Upper lobe of left lung (tissue), 6 donors: ENCODE measurements at regions not wholly inside any gene's neighbourhood (a gene's known extent, or its start where the extent isn't known, plus 50 kb on each side); places are given as distances from the start of the nearest gene placed in this dataset.
"Not testable (repeated sequence)": the region's sequence is repeated elsewhere in the genome, so short reads cannot be mapped to it uniquely, and the experiment has no call there.

Experiments used
- ATAC-seq, 2 donors: fragments of 200-7000 bp; cut with Tn5 transposase; one replicate each; pipeline ENCODE4 v1.9.1; 2022; ENCODE audit warnings: mild to moderate bottlenecking in 2 of 2, moderate library complexity in 2 of 2; ENCODE audit not compliant: low FRiP score in 2 of 2
- DNase-seq, 2 donors: peaks; one replicate each; pipeline ENCODE4 v3.0.0-alpha.2; 2019 to 2020
- H3K27ac ChIP-seq, 4 donors: fragments of 200-600 bp; sonication (generic); one replicate each; pipeline ENCODE4 v1.5.1; 2016 to 2019
- H3K27me3 ChIP-seq, 4 donors: fragments of 200-600 bp; sonication (generic); one replicate each; pipeline ENCODE4 v1.5.1; 2017 to 2019
- H3K36me3 ChIP-seq, 4 donors: fragments of 200-600 bp; sonication (generic); one replicate each; pipeline ENCODE4 v1.5.1; 2016 to 2019
- H3K4me1 ChIP-seq, 4 donors: fragments of 200-600 bp; sonication (generic); one replicate each; pipeline ENCODE4 v1.5.1; 2018 to 2019
- H3K4me3 ChIP-seq, 4 donors: fragments of 200-600 bp; sonication (generic); one replicate each; pipeline ENCODE4 v1.5.1; 2017 to 2019; ENCODE audit warnings: mild to moderate bottlenecking in 2 of 4, moderate library complexity in 1 of 4
- H3K9me3 ChIP-seq, 4 donors: fragments of 200-600 bp; sonication (generic); one replicate each; pipeline ENCODE4 v1.5.1; 2018 to 2019
- CTCF ChIP-seq, 6 experiments: fragments of 450-650 bp in 4 of 6; fragments of 200-600 bp in 2 of 6; sonication (generic) in 2 of 6; IDR thresholded peaks; one replicate each; pipeline ENCODE4 v1.5.1; 2016 to 2019; ENCODE audit warnings: antibody characterized with exemption in 6 of 6
- EP300 ChIP-seq, 4 donors: sonication (generic); formaldehyde crosslinking; IDR thresholded peaks; one replicate each; pipeline ENCODE4 v1.5.1; 2017; ENCODE audit warnings: antibody characterized with exemption in 4 of 4, control low read depth in 2 of 4
- POLR2A ChIP-seq, 4 donors: fragments of 450-650 bp; IDR thresholded peaks; one replicate each; pipeline ENCODE4 v1.5.1; 2016 to 2017; ENCODE audit warnings: antibody characterized with exemption in 4 of 4, mild to moderate bottlenecking in 2 of 4
- POLR2AphosphoS5 ChIP-seq, 2 donors: sonication (generic); formaldehyde crosslinking; IDR thresholded peaks; one replicate each; pipeline ENCODE4 v1.5.1; 2017; ENCODE audit warnings: antibody characterized with exemption in 2 of 2
- WGBS, 2 donors: methylation state at CpG; one replicate each; pipeline ENCODE4 v1.1.5; 2017 to 2018; 5-methylcytosine and 5-hydroxymethylcytosine counted together
- donor health status: DM: no; HTN: no; CAD: no; lungs with moderate emphysema.
- donor health status: DM: no; HTN: yes; CAD: no; lungs with severe emphysema.

GRCh38 chr20:48445827-48446226 is 382.0 kb downstream of the PREX1 start:
- DNase-seq (no peak), ATAC-seq (no peak)
- H3K36me3 ChIP-seq, result no peaks in the 10 kb centered on the region
- 85 to 90% methylated on average over 6 of the region's 6 CpGs for WGBS, 2 donors
- H3K27ac ChIP-seq, result no peak overlapping the region
- TF ChIP-seq POLR2AphosphoS5 (IDR thresholded peaks at IDR 0.05) (no peak), EP300 (IDR thresholded peaks at IDR 0.05) (no peak)
- no peak overlapping the region for H3K4me3 ChIP-seq
- peaks cover 0 to 18% (median 9%) of the 10 kb centered on the region in 4 donors for H3K9me3 ChIP-seq
- no peaks in the 10 kb centered on the region for H3K27me3 ChIP-seq
- no peaks in the 10 kb centered on the region for H3K4me1 ChIP-seq

- DNase-seq, result no peak
- no peak for ATAC-seq
- Histone ChIP-seq H3K27ac (no peak overlapping the region), H3K36me3 (no peaks in the 10 kb centered on the region), H3K9me3 (peaks cover 0 to 18% (median 9%) of the 10 kb centered on the region in 4 donors), H3K4me3 (no peak overlapping the region), H3K4me1 (no peaks in the 10 kb centered on the region), H3K27me3 (no peaks in the 10 kb centered on the region)
- TF ChIP-seq POLR2AphosphoS5 (IDR thresholded peaks at IDR 0.05) (no peak), EP300 (IDR thresholded peaks at IDR 0.05) (no peak), CTCF (IDR thresholded peaks at IDR 0.05) (no peak), POLR2A (IDR thresholded peaks at IDR 0.05) (no peak)
These were observed 383.6 kb downstream of the PREX1 start for GRCh38 chr20:48444249-48444648.

GRCh38 chr20:48440916-48441315 is 386.9 kb downstream of the PREX1 start:
- ATAC-seq, result no peak
- Histone ChIP-seq H3K27me3 (no peaks in the 10 kb centered on the region), H3K36me3 (no peaks in the 10 kb centered on the region), H3K4me3 (no peak overlapping the region), H3K4me1 (no peaks in the 10 kb centered on the region), H3K9me3 (peaks cover 0 to 25% (median 13%) of the 10 kb centered on the region in 4 donors), H3K27ac (no peak overlapping the region)
- 88 to 93% methylated on average over 6 to 8 of the region's 8 CpGs for WGBS, 2 donors
- DNase-seq, result no peak
- TF ChIP-seq POLR2A (IDR thresholded peaks at IDR 0.05), result no peak
- TF ChIP-seq EP300 (IDR thresholded peaks at IDR 0.05), result no peak

- ATAC-seq, result not testable (repeated sequence)
These were observed 387.5 kb downstream of the PREX1 start for GRCh38 chr20:48440261-48440660.

DNA sequence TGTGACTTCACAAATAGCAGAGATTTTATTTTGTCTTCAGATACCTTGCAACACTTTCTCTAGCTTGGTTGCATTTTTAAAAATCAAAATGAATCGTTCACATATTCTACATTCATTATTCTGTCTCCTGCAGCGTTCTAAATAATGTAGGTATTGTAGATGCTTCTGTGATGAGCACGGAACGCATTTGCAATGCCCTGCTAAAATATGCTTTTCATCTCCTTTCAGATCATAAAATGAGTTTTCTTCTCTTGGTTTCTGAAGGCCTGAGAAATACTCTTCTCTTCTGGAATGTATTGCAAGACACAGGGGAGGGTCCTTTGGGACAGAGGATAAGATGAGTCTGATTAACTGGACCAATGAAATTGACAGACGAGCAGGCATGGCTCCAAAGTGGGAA is 390.7 kb downstream of the PREX1 start:
- Histone ChIP-seq H3K27me3 (no peaks in the 10 kb centered on the region), H3K4me3 (no peak overlapping the region), H3K4me1 (no peaks in the 10 kb centered on the region), H3K36me3 (no peaks in the 10 kb centered on the region), H3K27ac (no peak overlapping the region), H3K9me3 (peaks cover 0 to 8% (median 3%) of the 10 kb centered on the region in 4 donors)
- no peak for DNase-seq
- WGBS, 2 donors, result 77 to 78% methylated on average over 5 of the region's 5 CpGs
- TF ChIP-seq POLR2A (IDR thresholded peaks at IDR 0.05) (no peak), POLR2AphosphoS5 (IDR thresholded peaks at IDR 0.05) (no peak), CTCF (IDR thresholded peaks at IDR 0.05) (no peak), EP300 (IDR thresholded peaks at IDR 0.05) (no peak)
- no peak for ATAC-seq

More at GRCh38 chr20:48440261-48440660, 387.5 kb downstream of the PREX1 start:
- H3K4me3 ChIP-seq, H3K27ac ChIP-seq, DNase-seq, H3K36me3 ChIP-seq, H3K4me1 ChIP-seq, H3K27me3 ChIP-seq: not testable (repeated sequence)
- 86 to 88% methylated on average over 3 of the region's 3 CpGs for WGBS, 2 donors
- H3K9me3 ChIP-seq, result peaks cover 0 to 25% (median 13%) of the 10 kb centered on the region in 4 donors

- H3K4me1 ChIP-seq, H3K27ac ChIP-seq, DNase-seq, ATAC-seq, H3K27me3 ChIP-seq, H3K36me3 ChIP-seq, H3K4me3 ChIP-seq, H3K9me3 ChIP-seq: not testable (repeated sequence)
- WGBS, 2 donors, result 59 to 60% methylated on average over 8 of the region's 8 CpGs
These were observed 391.2 kb downstream of the PREX1 start for GRCh38 chr20:48436609-48437008.

DNA sequence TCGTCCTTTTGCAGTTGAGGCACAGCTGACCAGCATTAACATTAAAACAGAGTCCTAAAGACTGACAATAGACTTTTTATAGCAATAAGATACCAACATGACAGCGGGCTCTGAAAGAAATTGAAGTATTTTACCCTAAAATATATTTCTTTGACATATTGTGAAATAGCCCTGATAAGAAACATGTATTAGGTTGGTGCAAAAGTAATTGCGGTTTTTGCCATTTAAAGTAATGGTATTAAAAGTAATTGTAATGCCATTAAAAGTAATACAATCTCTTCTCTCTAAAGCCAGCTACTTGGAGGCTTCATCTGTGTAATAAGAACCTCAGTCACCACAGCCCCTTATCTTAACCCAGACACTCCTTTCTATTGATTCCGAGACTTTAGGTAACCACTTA is 394.6 kb downstream of the PREX1 start:
- Histone ChIP-seq H3K4me1 (no peaks in the 10 kb centered on the region), H3K36me3 (no peaks in the 10 kb centered on the region), H3K27ac (no peak overlapping the region), H3K9me3 (peaks cover 0 to 4% (median 2%) of the 10 kb centered on the region in 4 donors), H3K27me3 (no peaks in the 10 kb centered on the region), H3K4me3 (no peak overlapping the region)
- DNase-seq (no peak), ATAC-seq (no peak)
- WGBS, 2 donors, result 75 to 80% methylated on average over 4 of the region's 4 CpGs
- TF ChIP-seq CTCF (IDR thresholded peaks at IDR 0.05) (no peak), POLR2A (IDR thresholded peaks at IDR 0.05) (no peak), EP300 (IDR thresholded peaks at IDR 0.05) (no peak), POLR2AphosphoS5 (IDR thresholded peaks at IDR 0.05) (no peak)
